ENCODE measurements at regions not wholly inside any gene's neighbourhood (a gene's known extent, or its start where the extent isn't known, plus 50 kb on each side); places are given as distances from the start of the nearest gene placed in this dataset.

GRCh38 chr21:36608897-36609225, 90.1 kb upstream of the SIM2 start:
- H3K4me3 Mint-ChIP-seq: no peak overlapping the region
- H3K36me3 Mint-ChIP-seq: peaks cover 9% of the 10 kb centered on the region
- H3K9me3 Mint-ChIP-seq: peaks cover 22% of the 10 kb centered on the region
- no peak overlapping the region for H3K27ac Mint-ChIP-seq
- ChIA-PET CTCF (no interaction called here), POLR2A (no interaction called here)
- H3K4me1 Mint-ChIP-seq: peaks cover 11% of the 10 kb centered on the region
- no peaks in the 10 kb centered on the region; the same call in 1 of the 2 replicates for H3K27me3 Mint-ChIP-seq (ENCODE audit: low read depth)
- TF ChIP-seq, protein P1, sequence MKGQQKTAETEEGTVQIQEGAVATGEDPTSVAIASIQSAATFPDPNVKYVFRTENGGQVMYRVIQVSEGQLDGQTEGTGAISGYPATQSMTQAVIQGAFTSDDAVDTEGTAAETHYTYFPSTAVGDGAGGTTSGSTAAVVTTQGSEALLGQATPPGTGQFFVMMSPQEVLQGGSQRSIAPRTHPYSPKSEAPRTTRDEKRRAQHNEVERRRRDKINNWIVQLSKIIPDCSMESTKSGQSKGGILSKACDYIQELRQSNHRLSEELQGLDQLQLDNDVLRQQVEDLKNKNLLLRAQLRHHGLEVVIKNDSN (CRISPR knock-in tag; IDR thresholded peaks at IDR 0.05): no peak
- TF ChIP-seq, protein P2, sequence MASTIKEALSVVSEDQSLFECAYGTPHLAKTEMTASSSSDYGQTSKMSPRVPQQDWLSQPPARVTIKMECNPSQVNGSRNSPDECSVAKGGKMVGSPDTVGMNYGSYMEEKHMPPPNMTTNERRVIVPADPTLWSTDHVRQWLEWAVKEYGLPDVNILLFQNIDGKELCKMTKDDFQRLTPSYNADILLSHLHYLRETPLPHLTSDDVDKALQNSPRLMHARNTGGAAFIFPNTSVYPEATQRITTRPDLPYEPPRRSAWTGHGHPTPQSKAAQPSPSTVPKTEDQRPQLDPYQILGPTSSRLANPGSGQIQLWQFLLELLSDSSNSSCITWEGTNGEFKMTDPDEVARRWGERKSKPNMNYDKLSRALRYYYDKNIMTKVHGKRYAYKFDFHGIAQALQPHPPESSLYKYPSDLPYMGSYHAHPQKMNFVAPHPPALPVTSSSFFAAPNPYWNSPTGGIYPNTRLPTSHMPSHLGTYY (CRISPR knock-in tag; IDR thresholded peaks at IDR 0.05): no peak
- TF ChIP-seq KAT7 (CRISPR knock-in tag; IDR thresholded peaks at IDR 0.05; ENCODE audit: borderline replicate concordance) (no peak), ESRRA (CRISPR knock-in tag; IDR thresholded peaks at IDR 0.05; ENCODE audit: borderline replicate concordance) (no peak), HMGA2 (CRISPR knock-in tag; IDR thresholded peaks at IDR 0.05) (no peak)
- TF ChIP-seq, protein P3, sequence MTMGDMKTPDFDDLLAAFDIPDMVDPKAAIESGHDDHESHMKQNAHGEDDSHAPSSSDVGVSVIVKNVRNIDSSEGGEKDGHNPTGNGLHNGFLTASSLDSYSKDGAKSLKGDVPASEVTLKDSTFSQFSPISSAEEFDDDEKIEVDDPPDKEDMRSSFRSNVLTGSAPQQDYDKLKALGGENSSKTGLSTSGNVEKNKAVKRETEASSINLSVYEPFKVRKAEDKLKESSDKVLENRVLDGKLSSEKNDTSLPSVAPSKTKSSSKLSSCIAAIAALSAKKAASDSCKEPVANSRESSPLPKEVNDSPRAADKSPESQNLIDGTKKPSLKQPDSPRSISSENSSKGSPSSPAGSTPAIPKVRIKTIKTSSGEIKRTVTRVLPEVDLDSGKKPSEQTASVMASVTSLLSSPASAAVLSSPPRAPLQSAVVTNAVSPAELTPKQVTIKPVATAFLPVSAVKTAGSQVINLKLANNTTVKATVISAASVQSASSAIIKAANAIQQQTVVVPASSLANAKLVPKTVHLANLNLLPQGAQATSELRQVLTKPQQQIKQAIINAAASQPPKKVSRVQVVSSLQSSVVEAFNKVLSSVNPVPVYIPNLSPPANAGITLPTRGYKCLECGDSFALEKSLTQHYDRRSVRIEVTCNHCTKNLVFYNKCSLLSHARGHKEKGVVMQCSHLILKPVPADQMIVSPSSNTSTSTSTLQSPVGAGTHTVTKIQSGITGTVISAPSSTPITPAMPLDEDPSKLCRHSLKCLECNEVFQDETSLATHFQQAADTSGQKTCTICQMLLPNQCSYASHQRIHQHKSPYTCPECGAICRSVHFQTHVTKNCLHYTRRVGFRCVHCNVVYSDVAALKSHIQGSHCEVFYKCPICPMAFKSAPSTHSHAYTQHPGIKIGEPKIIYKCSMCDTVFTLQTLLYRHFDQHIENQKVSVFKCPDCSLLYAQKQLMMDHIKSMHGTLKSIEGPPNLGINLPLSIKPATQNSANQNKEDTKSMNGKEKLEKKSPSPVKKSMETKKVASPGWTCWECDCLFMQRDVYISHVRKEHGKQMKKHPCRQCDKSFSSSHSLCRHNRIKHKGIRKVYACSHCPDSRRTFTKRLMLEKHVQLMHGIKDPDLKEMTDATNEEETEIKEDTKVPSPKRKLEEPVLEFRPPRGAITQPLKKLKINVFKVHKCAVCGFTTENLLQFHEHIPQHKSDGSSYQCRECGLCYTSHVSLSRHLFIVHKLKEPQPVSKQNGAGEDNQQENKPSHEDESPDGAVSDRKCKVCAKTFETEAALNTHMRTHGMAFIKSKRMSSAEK (CRISPR knock-in tag; IDR thresholded peaks at IDR 0.05; ENCODE audit: borderline replicate concordance): no peak
- ATAC-seq (no peak), DNase-seq (ENCODE audit: low spot score) (no peak)

GRCh38 chr21:36609654-36610053, 89.3 kb upstream of the SIM2 start:
- DNase-seq (ENCODE audit: low spot score) (no peak), ATAC-seq (no peak)
- Mint-ChIP-seq H3K36me3 (peaks cover 9% of the 10 kb centered on the region), H3K4me3 (no peak overlapping the region), H3K27me3 (ENCODE audit: low read depth) (no peaks in the 10 kb centered on the region; the same call in 1 of the 2 replicates), H3K9me3 (peaks cover 29% of the 10 kb centered on the region), H3K27ac (no peak overlapping the region), H3K4me1 (peaks cover 11% of the 10 kb centered on the region)
- ChIA-PET POLR2A (no interaction called here), CTCF (interaction anchor here (1.5 kb wide), 1 partner anchor 21 kb away, joined by 3 read pairs; no protein-coding TSS in a partner anchor)
- TF ChIP-seq FOXK1 (CRISPR knock-in tag; IDR thresholded peaks at IDR 0.05) (no peak), GABPB1 (CRISPR knock-in tag; IDR thresholded peaks at IDR 0.05) (no peak), E2F5 (CRISPR knock-in tag; IDR thresholded peaks at IDR 0.05) (no peak), ZNF317 (CRISPR knock-in tag; IDR thresholded peaks at IDR 0.05; ENCODE audit: borderline replicate concordance, low read depth) (no peak), SMAD4 (CRISPR knock-in tag; IDR thresholded peaks at IDR 0.05) (no peak), ZNF425 (CRISPR knock-in tag; conservative IDR thresholded peaks at IDR 0.05) (no peak), TEAD1 (CRISPR knock-in tag; IDR thresholded peaks at IDR 0.05) (no peak), ATF1 (CRISPR knock-in tag; IDR thresholded peaks at IDR 0.05) (no peak), JUN (CRISPR knock-in tag; IDR thresholded peaks at IDR 0.05) (no peak), PREB (CRISPR knock-in tag; IDR thresholded peaks at IDR 0.05; ENCODE audit: borderline replicate concordance) (no peak), HMGA2 (CRISPR knock-in tag; IDR thresholded peaks at IDR 0.05) (no peak), CREB1 (CRISPR knock-in tag; IDR thresholded peaks at IDR 0.05) (no peak), MLX (CRISPR knock-in tag; IDR thresholded peaks at IDR 0.05) (no peak), ZNF396 (CRISPR knock-in tag; IDR thresholded peaks at IDR 0.05; ENCODE audit: borderline replicate concordance) (no peak), CREM (CRISPR knock-in tag; IDR thresholded peaks at IDR 0.05) (no peak), ZBTB43 (CRISPR knock-in tag; IDR thresholded peaks at IDR 0.05) (no peak)
- TF ChIP-seq, protein P4, sequence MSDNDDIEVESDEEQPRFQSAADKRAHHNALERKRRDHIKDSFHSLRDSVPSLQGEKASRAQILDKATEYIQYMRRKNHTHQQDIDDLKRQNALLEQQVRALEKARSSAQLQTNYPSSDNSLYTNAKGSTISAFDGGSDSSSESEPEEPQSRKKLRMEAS (CRISPR knock-in tag; IDR thresholded peaks at IDR 0.05): no peak

Measured in WTC11 (cell line).